HG03108 (cell line): ENCODE measurements at regions not wholly inside any gene's neighbourhood (a gene's known extent, or its start where the extent isn't known, plus 50 kb on each side); places are given as distances from the start of the nearest gene placed in this dataset.
"Not testable (repeated sequence)": the region's sequence is repeated elsewhere in the genome, so short reads cannot be mapped to it uniquely, and the experiment has no call there.

Experiments used
- ATAC-seq: cut with Tn5 transposase; IDR thresholded peaks from one replicate; pipeline ENCODE4 v1.9.1; 2021; ENCODE audit warnings: moderate library complexity; ENCODE audit not compliant: unreplicated experiment

DNA sequence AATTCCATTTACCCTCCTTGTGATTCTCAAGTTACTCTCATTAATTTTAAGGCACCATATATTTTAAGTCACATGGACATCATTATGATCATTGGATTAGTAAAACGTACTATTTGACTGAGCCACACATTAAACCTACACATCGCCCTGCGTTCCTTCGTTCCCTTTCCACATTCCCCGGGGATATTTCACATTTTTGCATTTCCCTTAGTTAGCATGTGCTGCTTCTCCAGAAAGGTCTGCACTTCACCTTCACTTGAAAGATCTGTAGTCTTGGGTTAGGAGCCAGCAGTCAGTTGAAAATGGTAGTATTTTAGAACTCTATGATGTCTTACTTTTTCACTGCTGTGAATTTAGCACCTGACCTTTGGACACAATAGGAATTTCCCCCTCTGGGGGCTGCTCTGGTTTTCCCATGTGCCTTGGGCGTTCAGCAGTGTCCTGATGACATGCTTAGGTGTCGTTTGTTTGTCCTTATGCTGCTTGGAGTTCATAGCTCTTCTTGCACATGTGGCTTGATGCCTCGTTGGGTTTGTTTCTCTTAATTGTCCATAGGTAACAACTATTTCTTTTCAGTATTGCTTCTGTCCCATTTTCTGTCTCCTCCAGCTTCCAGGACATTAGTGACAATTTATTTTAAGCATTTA lies 56.9 kb upstream of the NBPF20 start:
- ATAC-seq = not testable (repeated sequence)

DNA sequence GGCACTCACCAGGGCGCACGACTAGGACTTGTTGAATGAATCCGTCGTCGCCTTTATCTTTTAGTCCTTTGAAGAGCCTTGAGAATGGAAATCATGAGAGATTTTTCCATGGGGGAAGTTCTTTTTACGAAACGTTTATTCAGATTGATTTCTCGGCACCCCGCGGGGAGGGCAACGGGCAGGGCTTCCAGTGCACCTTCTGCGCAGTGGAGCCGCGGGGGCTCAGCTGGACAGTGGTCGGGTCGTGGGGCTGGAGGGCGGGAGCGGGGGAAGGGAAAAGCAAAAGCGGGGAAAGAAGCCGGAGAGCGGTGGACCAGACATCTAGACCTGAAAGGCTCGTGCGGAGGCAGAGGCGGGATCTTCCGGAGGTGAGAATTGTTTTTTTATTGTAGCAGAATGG lies 50.6 kb upstream of the NBPF20 start:
- ATAC-seq = not testable (repeated sequence)

- not testable (repeated sequence) for ATAC-seq
These were observed 50.0 kb upstream of the NBPF20 start for GRCh38 chr1:145475369-145475915.
